H9 (cell line): ENCODE measurements at regions not wholly inside any gene's neighbourhood (a gene's known extent, or its start where the extent isn't known, plus 50 kb on each side); places are given as distances from the start of the nearest gene placed in this dataset.
A peak's percentile ranks its signal among the peaks of the same experiment; 100 is the strongest.

ENCODE experiments used
- DNase-seq: peaks from one replicate; pipeline ENCODE4 v3.0.0-alpha.2; 2017
- H2AFZ ChIP-seq: one replicate; pipeline ENCODE4 v1.6.1; 2013; ENCODE audit warnings: mild to moderate bottlenecking, low read length, control low read depth, moderate library complexity
- H2AK5ac ChIP-seq: 2 replicates; pipeline ENCODE4 v1.6.1; 2013; ENCODE audit warnings: low read length, control low read depth, mixed read lengths; ENCODE audit not compliant: insufficient read length
- H2BK120ac ChIP-seq: one replicate; pipeline ENCODE4 v1.6.1; 2013; ENCODE audit warnings: low read depth, mild to moderate bottlenecking, low read length, control low read depth, inconsistent platforms; ENCODE audit not compliant: poor library complexity, severe bottlenecking
- H2BK12ac ChIP-seq: 2 replicates; pipeline ENCODE4 v1.6.1; 2013; ENCODE audit warnings: low read length, control low read depth, mixed read lengths, low read depth; ENCODE audit not compliant: insufficient read length
- H2BK15ac ChIP-seq: 2 replicates; pipeline ENCODE4 v1.6.1; 2013; ENCODE audit warnings: low read depth, low read length, control low read depth
- H2BK20ac ChIP-seq: one replicate; pipeline ENCODE4 v1.6.1; 2013; ENCODE audit warnings: low read depth, mild to moderate bottlenecking, low read length, control low read depth, inconsistent platforms; ENCODE audit not compliant: poor library complexity, severe bottlenecking
- H2BK5ac ChIP-seq: 2 replicates; pipeline ENCODE4 v1.6.1; 2013; ENCODE audit warnings: low read length, control low read depth, mixed read lengths; ENCODE audit not compliant: insufficient read length
- H3K14ac ChIP-seq: 2 replicates; pipeline ENCODE4 v1.6.1; 2013; ENCODE audit warnings: low read length, control low read depth; ENCODE audit not compliant: insufficient read depth
- H3K18ac ChIP-seq: 2 replicates; pipeline ENCODE4 v1.6.1; 2013; ENCODE audit warnings: low read depth, mild to moderate bottlenecking, mixed read lengths, low read length, control low read depth; ENCODE audit not compliant: insufficient read length
- H3K23ac ChIP-seq: 2 replicates; pipeline ENCODE4 v1.6.1; 2013; ENCODE audit warnings: low read length, control low read depth, mixed read lengths, low read depth; ENCODE audit not compliant: insufficient read length
- H3K23me2 ChIP-seq: 2 replicates; pipeline ENCODE4 v1.6.1; 2013; ENCODE audit warnings: low read depth, mild to moderate bottlenecking, mixed read lengths, low read length, control low read depth; ENCODE audit not compliant: insufficient read length, poor library complexity, severe bottlenecking
- H3K27ac ChIP-seq: 2 replicates; pipeline ENCODE4 v1.5.1; 2013; ENCODE audit warnings: low read length, control low read depth, mixed read lengths, low read depth; ENCODE audit not compliant: insufficient read length
- H3K27me3 ChIP-seq: 2 replicates; pipeline ENCODE4 v1.6.1; 2013; ENCODE audit warnings: low read length, control low read depth, inconsistent platforms; ENCODE audit not compliant: insufficient read depth
- H3K4ac ChIP-seq: 2 replicates; pipeline ENCODE4 v1.6.1; 2013; ENCODE audit warnings: low read depth, mild to moderate bottlenecking, control low read depth, inconsistent platforms, low read length, moderate library complexity
- H3K4me1 ChIP-seq: 2 replicates; pipeline ENCODE4 v1.6.1; 2013; ENCODE audit warnings: low read length, control low read depth, inconsistent platforms; ENCODE audit not compliant: insufficient read depth
- H3K4me2 ChIP-seq: 2 replicates; pipeline ENCODE4 v1.6.1; 2013; ENCODE audit warnings: low read length, control low read depth, mixed read lengths; ENCODE audit not compliant: insufficient read length, insufficient read depth
- H3K56ac ChIP-seq: 2 replicates; pipeline ENCODE4 v1.6.1; 2013; ENCODE audit warnings: low read depth, mild to moderate bottlenecking, mixed read lengths, low read length, control low read depth; ENCODE audit not compliant: insufficient read length
- H3K79me1 ChIP-seq: 2 replicates; pipeline ENCODE4 v1.6.1; 2013; ENCODE audit warnings: low read depth, mild to moderate bottlenecking, moderate library complexity, low read length, control low read depth, inconsistent platforms; ENCODE audit not compliant: insufficient read depth, poor library complexity, severe bottlenecking
- H3K79me2 ChIP-seq: 2 replicates; pipeline ENCODE4 v1.6.1; 2013; ENCODE audit warnings: low read length, control low read depth, inconsistent platforms; ENCODE audit not compliant: insufficient read depth
- H3K9ac ChIP-seq: 2 replicates; pipeline ENCODE4 v1.6.1; 2013; ENCODE audit warnings: low read length, control low read depth, mixed read lengths; ENCODE audit not compliant: insufficient read length; ENCODE audit errors: extremely low read depth
- H3K9me3 ChIP-seq: one replicate; pipeline ENCODE4 v1.6.1; 2013; ENCODE audit warnings: low read depth, low read length, inconsistent platforms; ENCODE audit not compliant: control insufficient read depth
- H3T11ph ChIP-seq: one replicate; pipeline ENCODE4 v1.6.1; 2013; ENCODE audit warnings: mild to moderate bottlenecking, low read length, control low read depth, inconsistent platforms
- H4K20me1 ChIP-seq: one replicate; pipeline ENCODE4 v1.6.1; 2013; ENCODE audit not compliant: control insufficient read depth, insufficient read length, insufficient read depth
- H4K5ac ChIP-seq: 2 replicates; pipeline ENCODE4 v1.6.1; 2013; ENCODE audit warnings: low read depth, mild to moderate bottlenecking, mixed read lengths, low read length, control low read depth; ENCODE audit not compliant: insufficient read length
- H4K8ac ChIP-seq: replicated peaks from 2 replicates; pipeline ENCODE4 v1.6.1; 2013; ENCODE audit warnings: low read length, control low read depth, mixed read lengths, low read depth; ENCODE audit not compliant: insufficient read length
- H4K91ac ChIP-seq: 2 replicates; pipeline ENCODE4 v1.6.1; 2013; ENCODE audit warnings: low read depth, mild to moderate bottlenecking, moderate library complexity, mixed read lengths, low read length, control low read depth; ENCODE audit not compliant: insufficient read length
- H3K27ac Mint-ChIP-seq, 3 experiments: 2 replicates in 2 of 3; 3 replicates in 1 of 3; pipeline ENCODE4 v1.8.0; 2020 to 2021; ENCODE audit warnings: mixed read lengths in 3 of 3, mild to moderate bottlenecking in 1 of 3, moderate library complexity in 1 of 3
- H3K27me3 Mint-ChIP-seq: 2 replicates; pipeline ENCODE4 v1.8.0; 2021; ENCODE audit warnings: low read depth, mild to moderate bottlenecking, moderate library complexity, mixed read lengths
- H3K36me3 Mint-ChIP-seq, 3 experiments: 2 replicates in 2 of 3; 3 replicates in 1 of 3; pipeline ENCODE4 v1.8.0; 2020 to 2021; ENCODE audit warnings: low read depth in 3 of 3, mixed read lengths in 3 of 3; ENCODE audit not compliant: insufficient read depth in 1 of 3
- H3K4me1 Mint-ChIP-seq, 2 experiments: 2 replicates each; pipeline ENCODE4 v1.8.0; 2020; ENCODE audit warnings: mixed read lengths in 2 of 2
- H3K4me3 Mint-ChIP-seq, 2 experiments: 2 replicates in 1 of 2; 3 replicates in 1 of 2; pipeline ENCODE4 v1.8.0; 2020 to 2021; ENCODE audit warnings: mild to moderate bottlenecking in 2 of 2, mixed read lengths in 2 of 2, moderate library complexity in 1 of 2
- H3K9me3 Mint-ChIP-seq, 2 experiments: 2 replicates in 1 of 2; 3 replicates in 1 of 2; pipeline ENCODE4 v1.8.0; 2020; ENCODE audit warnings: mild to moderate bottlenecking in 2 of 2, mixed read lengths in 2 of 2, moderate library complexity in 1 of 2
- WGBS: extraction: QIAGEN DNeasy Blood & Tissue Kit; methylation state at CpG from one replicate; pipeline ENCODE4 v1.1.7; 2013; ENCODE audit warnings: missing lambda C conversion rate, low lambda C conversion rate, mixed read lengths; ENCODE audit not compliant: insufficient read length; ENCODE audit errors: extremely low coverage; 5-methylcytosine and 5-hydroxymethylcytosine counted together
- TF ChIP-seq, protein P1 (sequence below): fragments of 200-600 bp; sonication (generic); conservative IDR thresholded peaks from 3 replicates; pipeline ENCODE4 v1.8.0; 2021; ENCODE audit warnings: antibody characterized with exemption, mild to moderate bottlenecking

DNA sequence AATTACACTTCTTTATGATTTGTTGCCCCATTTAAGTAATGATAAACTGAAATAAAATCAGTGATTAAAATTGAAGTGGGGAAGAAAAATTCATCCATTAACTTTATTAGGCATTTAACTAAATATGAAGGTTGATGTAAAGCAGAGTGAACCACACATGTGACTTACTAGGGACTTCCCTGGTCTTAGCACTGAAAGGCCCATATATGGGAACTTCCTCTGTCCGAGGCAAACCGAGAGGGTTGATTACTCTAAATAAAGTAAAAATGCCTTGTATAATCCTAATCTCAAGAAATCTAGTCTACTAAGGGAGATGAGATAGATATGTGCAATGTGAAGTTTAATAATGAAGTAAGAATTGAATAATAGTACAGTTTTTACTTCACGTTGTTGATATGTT is 403.9 kb upstream of the RPS6KA3 start:
- TF ChIP-seq, protein P1, sequence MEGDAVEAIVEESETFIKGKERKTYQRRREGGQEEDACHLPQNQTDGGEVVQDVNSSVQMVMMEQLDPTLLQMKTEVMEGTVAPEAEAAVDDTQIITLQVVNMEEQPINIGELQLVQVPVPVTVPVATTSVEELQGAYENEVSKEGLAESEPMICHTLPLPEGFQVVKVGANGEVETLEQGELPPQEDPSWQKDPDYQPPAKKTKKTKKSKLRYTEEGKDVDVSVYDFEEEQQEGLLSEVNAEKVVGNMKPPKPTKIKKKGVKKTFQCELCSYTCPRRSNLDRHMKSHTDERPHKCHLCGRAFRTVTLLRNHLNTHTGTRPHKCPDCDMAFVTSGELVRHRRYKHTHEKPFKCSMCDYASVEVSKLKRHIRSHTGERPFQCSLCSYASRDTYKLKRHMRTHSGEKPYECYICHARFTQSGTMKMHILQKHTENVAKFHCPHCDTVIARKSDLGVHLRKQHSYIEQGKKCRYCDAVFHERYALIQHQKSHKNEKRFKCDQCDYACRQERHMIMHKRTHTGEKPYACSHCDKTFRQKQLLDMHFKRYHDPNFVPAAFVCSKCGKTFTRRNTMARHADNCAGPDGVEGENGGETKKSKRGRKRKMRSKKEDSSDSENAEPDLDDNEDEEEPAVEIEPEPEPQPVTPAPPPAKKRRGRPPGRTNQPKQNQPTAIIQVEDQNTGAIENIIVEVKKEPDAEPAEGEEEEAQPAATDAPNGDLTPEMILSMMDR: no peak
- Histone ChIP-seq H2BK20ac (no peak overlapping the region), H4K5ac (no peak overlapping the region), H2BK120ac (no peak overlapping the region), H2BK15ac (no peak overlapping the region), H2BK12ac (no peak overlapping the region), H3K4ac (no peak overlapping the region), H3T11ph (no peak overlapping the region), H3K27ac (no peak overlapping the region), H4K20me1 (no peaks in the 10 kb centered on the region), H3K56ac (no peak overlapping the region), H2AK5ac (no peak overlapping the region), H3K4me1 (no peaks in the 10 kb centered on the region), H4K91ac (no peak overlapping the region), H3K23ac (no peak overlapping the region), H2BK5ac (no peak overlapping the region), H3K18ac (no peak overlapping the region), H3K23me2 (no peaks in the 10 kb centered on the region), H3K27me3 (no peaks in the 10 kb centered on the region), H3K9me3 (peaks cover 10% of the 10 kb centered on the region), H3K9ac (no peak overlapping the region), H3K4me2 (no peak overlapping the region), H3K79me1 (no peaks in the 10 kb centered on the region), H4K8ac (no peak overlapping the region), H3K14ac (no peak overlapping the region), H2AFZ (no peak overlapping the region), H3K79me2 (no peaks in the 10 kb centered on the region)
- H3K27me3 Mint-ChIP-seq: no peaks in the 10 kb centered on the region; the same call in 1 of the 2 replicates
- no CpG with 5 or more reads among the region's 3 CpGs for WGBS
- H3K9me3 Mint-ChIP-seq: peaks cover 0 to 15% of the 10 kb centered on the region in 2 experiments; a peak in 2 of 5 replicates
- H3K27ac Mint-ChIP-seq: peak overlapping the region in 1 of 3 experiments; percentile 35; a peak in 1 of 7 replicates
- H3K4me1 Mint-ChIP-seq: peaks cover 1 to 5% of the 10 kb centered on the region in 2 experiments
- DNase-seq: no peak
- H3K4me3 Mint-ChIP-seq: no peak overlapping the region
- H3K36me3 Mint-ChIP-seq: no peaks in the 10 kb centered on the region
